NCI-H82 treated with DMSO at 0.1 percent for 48 hours (cell line): ENCODE measurements at regions not wholly inside any gene's neighbourhood (a gene's known extent, or its start where the extent isn't known, plus 50 kb on each side); places are given as distances from the start of the nearest gene placed in this dataset.
"Not testable (repeated sequence)": the region's sequence is repeated elsewhere in the genome, so short reads cannot be mapped to it uniquely, and the experiment has no call there.

Experiments
- DNase-seq: peaks from one replicate; lab custom pipeline; 2025; ENCODE audit not compliant: unreplicated experiment; lab: John Stamatoyannopoulos, UW

GRCh38 chr2:83899271-83899670 is 559.8 kb downstream of the SUCLG1 start:
- DNase-seq, result no peak

GRCh38 chr2:83894976-83895375 is 564.1 kb downstream of the SUCLG1 start:
- no peak for DNase-seq

- no peak for DNase-seq
These were observed 571.3 kb downstream of the SUCLG1 start for GRCh38 chr2:83887757-83888156.

GRCh38 chr2:83879127-83879526 is 580.0 kb downstream of the SUCLG1 start:
- no peak for DNase-seq

GRCh38 chr2:83877261-83877660 is 581.8 kb downstream of the SUCLG1 start:
- DNase-seq, result not testable (repeated sequence)

- DNase-seq, result no peak
These were observed 584.2 kb downstream of the SUCLG1 start for GRCh38 chr2:83874712-83875430.

- no peak for DNase-seq
These were observed 585.0 kb downstream of the SUCLG1 start for GRCh38 chr2:83874066-83874465.

GRCh38 chr2:83873110-83873509 is 586.0 kb downstream of the SUCLG1 start:
- no peak for DNase-seq

GRCh38 chr2:83866211-83866610 is 592.9 kb downstream of the SUCLG1 start:
- DNase-seq, result no peak

- DNase-seq, result no peak
These were observed 596.5 kb downstream of the SUCLG1 start for GRCh38 chr2:83862600-83862999.

GRCh38 chr2:83860320-83860719 is 598.8 kb downstream of the SUCLG1 start:
- DNase-seq, result no peak

GRCh38 chr2:83859553-83859952 is 599.5 kb downstream of the SUCLG1 start:
- DNase-seq, result no peak

GRCh38 chr2:83851066-83851465 is 608.0 kb downstream of the SUCLG1 start:
- DNase-seq, result no peak

- no peak for DNase-seq
These were observed 608.9 kb downstream of the SUCLG1 start for GRCh38 chr2:83850071-83850725.

GRCh38 chr2:83844490-83844889 is 614.6 kb downstream of the SUCLG1 start:
- DNase-seq, result no peak

GRCh38 chr2:83842421-83842820 is 616.7 kb downstream of the SUCLG1 start:
- no peak for DNase-seq

GRCh38 chr2:83837823-83838222 is 621.3 kb downstream of the SUCLG1 start:
- DNase-seq, result no peak

- no peak for DNase-seq
These were observed 631.5 kb downstream of the SUCLG1 start for GRCh38 chr2:83827618-83828017.

- no peak for DNase-seq
These were observed 632.5 kb downstream of the SUCLG1 start for GRCh38 chr2:83826577-83826976.

- no peak for DNase-seq
These were observed 635.9 kb downstream of the SUCLG1 start for GRCh38 chr2:83823229-83823628.

- no peak for DNase-seq
These were observed 641.6 kb downstream of the SUCLG1 start for GRCh38 chr2:83817511-83817910.

- no peak for DNase-seq
These were observed 650.2 kb downstream of the SUCLG1 start for GRCh38 chr2:83808878-83809277.

GRCh38 chr2:83802604-83803003 is 656.5 kb downstream of the SUCLG1 start:
- DNase-seq, result no peak
